Panc1 (cell line): ENCODE measurements at regions not wholly inside any gene's neighbourhood (a gene's known extent, or its start where the extent isn't known, plus 50 kb on each side); places are given as distances from the start of the nearest gene placed in this dataset.

ENCODE experiments used
- ATAC-seq: fragments of 200-7000 bp; cut with Tn5 transposase; 2 replicates; pipeline ENCODE4 v1.9.1; 2020; ENCODE audit warnings: mild to moderate bottlenecking, moderate library complexity
- BruUV-seq: library from RNA; stranded (reverse); fragments of 400-500 nt; replicated peaks from 2 replicates; lab custom pipeline; 2021; lab: Mats Ljungman, UMichigan
- CTCF ChIA-PET: fragments of 300-600 bp; sonication (Branson Sonifier 250); formaldehyde crosslinking; loops from one replicate; lab custom pipeline; 2022; ENCODE audit warnings: antibody characterized with exemption; lab: Charles Lee
- POLR2A ChIA-PET: fragments of 300-600 bp; sonication (Branson Sonifier 250); formaldehyde crosslinking; loops from one replicate; lab custom pipeline; 2022; ENCODE audit warnings: antibody characterized with exemption; lab: Charles Lee
- DNase-seq: peaks from one replicate; pipeline ENCODE4 v3.0.0-alpha.2; 2010; ENCODE audit warnings: low read depth, low spot score
- H3K27ac ChIP-seq: 2 replicates; pipeline ENCODE4 v1.5.1; 2011; ENCODE audit warnings: mild to moderate bottlenecking, low read length, inconsistent platforms
- H3K27me3 ChIP-seq: fragments of 200-500 bp; sonication (Bioruptor generic); 2 replicates; pipeline ENCODE4 v1.6.0; 2014; ENCODE audit warnings: low read length, inconsistent platforms; ENCODE audit not compliant: control insufficient read depth, insufficient read depth
- H3K36me3 ChIP-seq: fragments of 200-500 bp; sonication (Bioruptor generic); 2 replicates; pipeline ENCODE4 v1.5.1; 2014; ENCODE audit warnings: inconsistent platforms, mild to moderate bottlenecking, low read length, moderate library complexity; ENCODE audit not compliant: control insufficient read depth, insufficient read depth
- H3K4me1 ChIP-seq: 2 replicates; pipeline ENCODE4 v1.5.1; 2011; ENCODE audit warnings: inconsistent platforms, mild to moderate bottlenecking, low read length, moderate library complexity; ENCODE audit not compliant: control insufficient read depth, insufficient read depth
- H3K4me3 ChIP-seq, 2 experiments: 2 replicates each; pipeline ENCODE4 v1.5.1; 2011 to 2012; ENCODE audit warnings: low read depth in 2 of 2, low read length in 2 of 2, mild to moderate bottlenecking in 2 of 2, inconsistent platforms in 1 of 2, moderate library complexity in 1 of 2
- H3K9me3 ChIP-seq: fragments of 200-500 bp; sonication (Bioruptor generic); 2 replicates; pipeline ENCODE4 v1.5.1; 2014; ENCODE audit warnings: low read depth, mild to moderate bottlenecking, inconsistent platforms, low read length, moderate library complexity; ENCODE audit not compliant: control insufficient read depth, insufficient read depth
- POLR2AphosphoS5 ChIP-seq: IDR thresholded peaks from 2 replicates; pipeline ENCODE4 v1.6.1; 2012; ENCODE audit warnings: mild to moderate bottlenecking, low read depth, low read length, moderate library complexity
- SIN3A ChIP-seq: IDR thresholded peaks from 2 replicates; pipeline ENCODE4 v1.6.1; 2012; ENCODE audit warnings: low read depth, mild to moderate bottlenecking, low read length, moderate library complexity, borderline replicate concordance; ENCODE audit not compliant: insufficient read depth
- TCF7L2 ChIP-seq: IDR thresholded peaks from 2 replicates; pipeline ENCODE4 v1.6.1; 2011; ENCODE audit warnings: mild to moderate bottlenecking, low read depth, low read length, inconsistent platforms
- in situ Hi-C: cut with HindIII; loops from 2 replicates; pipeline ENCODE4 v1.10.0; 2016; ENCODE audit warnings: low sequenced_read_pairs, low pct_unique_long_range_greater_than_20kb
- intact Hi-C: fragments of 100-400 bp; cut with micrococcal nuclease; formaldehyde crosslinking; loops from one replicate; pipeline ENCODE4 v1.10.0; 2022; ENCODE audit not compliant: unreplicated experiment
- TF ChIP-seq, protein P1 (sequence below), 2 experiments: IDR thresholded peaks; 2 replicates each; pipeline ENCODE4 v1.6.1; 2011 to 2012; ENCODE audit warnings: low read depth in 2 of 2, control low read depth in 1 of 2, low read length in 1 of 2, mild to moderate bottlenecking in 1 of 2, moderate library complexity in 1 of 2; ENCODE audit not compliant: insufficient read depth in 1 of 2
- TF ChIP-seq, protein P2 (sequence below): fragments of 450-650 bp; IDR thresholded peaks from 2 replicates; pipeline ENCODE4 v1.5.1; 2017; ENCODE audit warnings: mild to moderate bottlenecking

DNA sequence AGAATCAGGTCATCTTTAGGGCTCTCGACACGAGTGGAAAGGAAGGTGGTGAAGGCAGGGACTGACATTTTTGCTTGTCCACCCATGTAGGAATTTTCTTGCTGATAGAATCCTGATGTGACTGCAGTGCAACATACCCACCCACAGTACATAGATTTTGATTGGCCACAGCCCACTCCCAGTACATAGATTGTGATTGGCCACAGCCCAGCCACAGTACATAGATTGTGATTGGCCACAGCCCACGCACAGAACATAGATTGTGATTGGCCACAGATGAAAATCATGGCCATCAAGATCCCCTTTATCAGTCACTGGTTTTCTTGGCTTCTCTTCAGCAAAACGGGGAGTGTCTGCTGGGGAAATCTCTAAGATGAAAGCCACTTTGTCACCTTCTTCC is 1041.5 kb downstream of the AACS start:
- CTCF ChIA-PET, result no interaction called here
- no peak overlapping the region for H3K4me3 ChIP-seq
- no peak overlapping the region for H3K27ac ChIP-seq
- ATAC-seq, result no peak
- no peaks in the 10 kb centered on the region; the same call in 1 of the 2 replicates for H3K27me3 ChIP-seq
- no peaks in the 10 kb centered on the region for H3K4me1 ChIP-seq
- H3K36me3 ChIP-seq, result no peaks in the 10 kb centered on the region
- H3K9me3 ChIP-seq, result no peaks in the 10 kb centered on the region
- no peak for DNase-seq
- intact Hi-C loops (no loop called here), in situ Hi-C loops (no loop called here)
- BruUV-seq, result no TSS peak
- POLR2A ChIA-PET, result no interaction called here
- TF ChIP-seq TCF7L2, result no peak
- TF ChIP-seq, protein P1, sequence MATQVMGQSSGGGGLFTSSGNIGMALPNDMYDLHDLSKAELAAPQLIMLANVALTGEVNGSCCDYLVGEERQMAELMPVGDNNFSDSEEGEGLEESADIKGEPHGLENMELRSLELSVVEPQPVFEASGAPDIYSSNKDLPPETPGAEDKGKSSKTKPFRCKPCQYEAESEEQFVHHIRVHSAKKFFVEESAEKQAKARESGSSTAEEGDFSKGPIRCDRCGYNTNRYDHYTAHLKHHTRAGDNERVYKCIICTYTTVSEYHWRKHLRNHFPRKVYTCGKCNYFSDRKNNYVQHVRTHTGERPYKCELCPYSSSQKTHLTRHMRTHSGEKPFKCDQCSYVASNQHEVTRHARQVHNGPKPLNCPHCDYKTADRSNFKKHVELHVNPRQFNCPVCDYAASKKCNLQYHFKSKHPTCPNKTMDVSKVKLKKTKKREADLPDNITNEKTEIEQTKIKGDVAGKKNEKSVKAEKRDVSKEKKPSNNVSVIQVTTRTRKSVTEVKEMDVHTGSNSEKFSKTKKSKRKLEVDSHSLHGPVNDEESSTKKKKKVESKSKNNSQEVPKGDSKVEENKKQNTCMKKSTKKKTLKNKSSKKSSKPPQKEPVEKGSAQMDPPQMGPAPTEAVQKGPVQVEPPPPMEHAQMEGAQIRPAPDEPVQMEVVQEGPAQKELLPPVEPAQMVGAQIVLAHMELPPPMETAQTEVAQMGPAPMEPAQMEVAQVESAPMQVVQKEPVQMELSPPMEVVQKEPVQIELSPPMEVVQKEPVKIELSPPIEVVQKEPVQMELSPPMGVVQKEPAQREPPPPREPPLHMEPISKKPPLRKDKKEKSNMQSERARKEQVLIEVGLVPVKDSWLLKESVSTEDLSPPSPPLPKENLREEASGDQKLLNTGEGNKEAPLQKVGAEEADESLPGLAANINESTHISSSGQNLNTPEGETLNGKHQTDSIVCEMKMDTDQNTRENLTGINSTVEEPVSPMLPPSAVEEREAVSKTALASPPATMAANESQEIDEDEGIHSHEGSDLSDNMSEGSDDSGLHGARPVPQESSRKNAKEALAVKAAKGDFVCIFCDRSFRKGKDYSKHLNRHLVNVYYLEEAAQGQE (IDR thresholded peaks at IDR 0.05; ENCODE audit: insufficient read depth in 1 of 2, low read depth in 2 of 2, low read length in 1 of 2), result no peak
- TF ChIP-seq, protein P2, sequence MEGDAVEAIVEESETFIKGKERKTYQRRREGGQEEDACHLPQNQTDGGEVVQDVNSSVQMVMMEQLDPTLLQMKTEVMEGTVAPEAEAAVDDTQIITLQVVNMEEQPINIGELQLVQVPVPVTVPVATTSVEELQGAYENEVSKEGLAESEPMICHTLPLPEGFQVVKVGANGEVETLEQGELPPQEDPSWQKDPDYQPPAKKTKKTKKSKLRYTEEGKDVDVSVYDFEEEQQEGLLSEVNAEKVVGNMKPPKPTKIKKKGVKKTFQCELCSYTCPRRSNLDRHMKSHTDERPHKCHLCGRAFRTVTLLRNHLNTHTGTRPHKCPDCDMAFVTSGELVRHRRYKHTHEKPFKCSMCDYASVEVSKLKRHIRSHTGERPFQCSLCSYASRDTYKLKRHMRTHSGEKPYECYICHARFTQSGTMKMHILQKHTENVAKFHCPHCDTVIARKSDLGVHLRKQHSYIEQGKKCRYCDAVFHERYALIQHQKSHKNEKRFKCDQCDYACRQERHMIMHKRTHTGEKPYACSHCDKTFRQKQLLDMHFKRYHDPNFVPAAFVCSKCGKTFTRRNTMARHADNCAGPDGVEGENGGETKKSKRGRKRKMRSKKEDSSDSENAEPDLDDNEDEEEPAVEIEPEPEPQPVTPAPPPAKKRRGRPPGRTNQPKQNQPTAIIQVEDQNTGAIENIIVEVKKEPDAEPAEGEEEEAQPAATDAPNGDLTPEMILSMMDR, result no peak
- no peak for TF ChIP-seq POLR2AphosphoS5
- no peak for TF ChIP-seq SIN3A

DNA sequence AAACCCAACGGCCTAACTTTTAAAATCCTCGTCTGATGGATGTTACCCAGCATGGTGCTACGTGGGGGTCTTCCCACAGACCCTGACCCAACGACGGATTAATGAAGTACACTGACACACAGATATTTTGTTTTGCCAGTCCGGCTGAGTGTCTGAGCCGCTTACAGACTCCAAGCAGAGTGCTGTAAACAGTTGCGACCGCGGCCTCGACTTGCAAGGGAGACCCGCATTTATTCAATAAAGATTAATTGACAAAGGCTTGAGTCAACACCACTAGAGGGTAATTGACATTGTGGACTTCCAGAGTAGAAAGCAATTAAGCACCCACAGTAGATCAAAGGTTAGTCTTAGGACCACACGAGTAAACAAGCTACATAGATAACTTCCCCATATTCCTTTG is 1042.4 kb downstream of the AACS start:
- DNase-seq, result no peak
- Histone ChIP-seq H3K4me3 (no peak overlapping the region), H3K36me3 (no peaks in the 10 kb centered on the region), H3K4me1 (no peaks in the 10 kb centered on the region), H3K27ac (no peak overlapping the region), H3K27me3 (no peaks in the 10 kb centered on the region; the same call in 1 of the 2 replicates), H3K9me3 (no peaks in the 10 kb centered on the region)
- CTCF ChIA-PET, result no interaction called here
- intact Hi-C loops, result no loop called here
- no TSS peak for BruUV-seq
- POLR2A ChIA-PET, result no interaction called here
- no peak for ATAC-seq
- in situ Hi-C loops, result no loop called here
- TF ChIP-seq, protein P1 (IDR thresholded peaks at IDR 0.05; ENCODE audit: insufficient read depth in 1 of 2, low read depth in 2 of 2, low read length in 1 of 2), result no peak
- no peak for TF ChIP-seq POLR2AphosphoS5
- no peak for TF ChIP-seq TCF7L2
- TF ChIP-seq SIN3A, result no peak
- TF ChIP-seq, protein P2, result no peak
